Neural cell (in vitro differentiated cells): ENCODE measurements at regions not wholly inside any gene's neighbourhood (a gene's known extent, or its start where the extent isn't known, plus 50 kb on each side); places are given as distances from the start of the nearest gene placed in this dataset.

Source experiments
- H2AFZ ChIP-seq: fragments of 200-600, 300-800 bp; sonication (generic), shearing (Covaris generic); 2 replicates; pipeline ENCODE4 v1.6.0; 2014; ENCODE audit warnings: low read depth, mild to moderate bottlenecking, antibody characterized with exemption, low read length, moderate library complexity
- H3F3A ChIP-seq: fragments of 200-600 bp; shearing (Covaris generic); 2 replicates; pipeline ENCODE4 v1.6.1; 2016; ENCODE audit warnings: mild to moderate bottlenecking, moderate library complexity, mixed read lengths, antibody characterized with exemption, low read length; ENCODE audit not compliant: insufficient read depth, poor library complexity, severe bottlenecking
- H3K27ac ChIP-seq: fragments of 200-600, 300-800 bp; sonication (generic), shearing (Covaris generic); 2 replicates; pipeline ENCODE4 v1.5.1; 2014; ENCODE audit warnings: mild to moderate bottlenecking, low read length, moderate library complexity
- H3K27me3 ChIP-seq: fragments of 300-800, 200-600 bp; sonication (generic), shearing (Covaris generic); 2 replicates; pipeline ENCODE4 v1.6.0; 2014; ENCODE audit warnings: mild to moderate bottlenecking, low read depth, low read length, moderate library complexity; ENCODE audit not compliant: insufficient read depth
- H3K36me3 ChIP-seq: fragments of 300-800, 200-600 bp; sonication (generic), shearing (Covaris generic); 2 replicates; pipeline ENCODE4 v1.5.1; 2014; ENCODE audit warnings: mild to moderate bottlenecking, antibody characterized with exemption, low read length, moderate library complexity; ENCODE audit not compliant: insufficient read depth
- H3K4me2 ChIP-seq: fragments of 300-800, 200-600 bp; sonication (generic), shearing (Covaris generic); 2 replicates; pipeline ENCODE4 v1.6.0; 2014; ENCODE audit warnings: mild to moderate bottlenecking, low read length
- H3K4me3 ChIP-seq: fragments of 300-800, 200-600 bp; sonication (generic), shearing (Covaris generic); 2 replicates; pipeline ENCODE4 v1.5.1; 2014; ENCODE audit warnings: mild to moderate bottlenecking, low read length, moderate library complexity
- H3K79me2 ChIP-seq: fragments of 200-600 bp; shearing (Covaris generic); replicated peaks from 2 replicates; pipeline ENCODE4 v1.6.0; 2014; ENCODE audit warnings: mild to moderate bottlenecking, low read length, moderate library complexity; ENCODE audit not compliant: insufficient read depth
- H3K9ac ChIP-seq: fragments of 300-800, 200-600 bp; sonication (generic), shearing (Covaris generic); 2 replicates; pipeline ENCODE4 v1.6.1; 2016; ENCODE audit warnings: mild to moderate bottlenecking, low read length, mixed read lengths
- H3K9me2 ChIP-seq: fragments of 200-600 bp; shearing (Covaris generic); 2 replicates; pipeline ENCODE4 v1.6.1; 2016; ENCODE audit warnings: mild to moderate bottlenecking, low read length, mixed read lengths; ENCODE audit not compliant: insufficient read depth
- H3K9me3 ChIP-seq: fragments of 200-600, 300-800 bp; sonication (generic), shearing (Covaris generic); 2 replicates; pipeline ENCODE4 v1.6.1; 2016; ENCODE audit warnings: mild to moderate bottlenecking, mixed run types, low read length, moderate library complexity, mixed read lengths
- H4K20me1 ChIP-seq: fragments of 200-600 bp; shearing (Covaris generic); 2 replicates; pipeline ENCODE4 v1.6.1; 2016; ENCODE audit warnings: mild to moderate bottlenecking, mixed run types; ENCODE audit not compliant: insufficient read depth
- CTCF ChIP-seq: fragments of 450-650 bp; IDR thresholded peaks from 2 replicates; pipeline ENCODE4 v1.5.1; 2014; ENCODE audit warnings: antibody characterized with exemption, mild to moderate bottlenecking, moderate library complexity; ENCODE audit not compliant: poor library complexity, severe bottlenecking
- EP300 ChIP-seq: fragments of 450-650 bp; conservative IDR thresholded peaks from 2 replicates; pipeline ENCODE4 v1.6.1; 2014; ENCODE audit warnings: antibody characterized with exemption, mild to moderate bottlenecking, moderate library complexity; ENCODE audit not compliant: poor library complexity, severe bottlenecking
- EZH2 ChIP-seq: fragments of 200-600, 300-800 bp; shearing (Covaris generic), sonication (generic); IDR thresholded peaks from 2 replicates; pipeline ENCODE4 v1.6.1; 2014; ENCODE audit warnings: antibody characterized with exemption, low read length, borderline replicate concordance, mild to moderate bottlenecking; ENCODE audit not compliant: insufficient read depth, poor library complexity, severe bottlenecking
- MXI1 ChIP-seq: fragments of 450-650 bp; conservative IDR thresholded peaks from 2 replicates; pipeline ENCODE4 v1.6.1; 2014; ENCODE audit warnings: antibody characterized with exemption, mild to moderate bottlenecking; ENCODE audit not compliant: poor library complexity, severe bottlenecking
- POLR2AphosphoS5 ChIP-seq: IDR thresholded peaks from 2 replicates; pipeline ENCODE4 v1.6.1; 2012
- RAD21 ChIP-seq: fragments of 450-650 bp; conservative IDR thresholded peaks from 2 replicates; pipeline ENCODE4 v1.6.1; 2014; ENCODE audit warnings: antibody characterized with exemption, mild to moderate bottlenecking, moderate library complexity
- REST ChIP-seq: IDR thresholded peaks from 2 replicates; pipeline ENCODE4 v1.6.1; 2012; ENCODE audit warnings: borderline replicate concordance
- SMC3 ChIP-seq: fragments of 450-650 bp; conservative IDR thresholded peaks from 2 replicates; pipeline ENCODE4 v1.6.1; 2014; ENCODE audit warnings: antibody characterized with exemption, mild to moderate bottlenecking, moderate library complexity; ENCODE audit not compliant: poor library complexity
- TAF1 ChIP-seq: IDR thresholded peaks from 2 replicates; pipeline ENCODE4 v1.6.1; 2012; ENCODE audit warnings: low read depth

- Histone ChIP-seq H3K9me3 (no peaks in the 10 kb centered on the region), H3K9me2 (no peaks in the 10 kb centered on the region), H3K27ac (no peak overlapping the region), H3K36me3 (no peaks in the 10 kb centered on the region), H3F3A (no peaks in the 10 kb centered on the region), H2AFZ (no peak overlapping the region), H3K4me3 (no peak overlapping the region), H3K4me2 (no peak overlapping the region), H3K9ac (no peak overlapping the region), H3K27me3 (no peaks in the 10 kb centered on the region), H4K20me1 (no peaks in the 10 kb centered on the region), H3K79me2 (no peaks in the 10 kb centered on the region)
- no peak for TF ChIP-seq RAD21
- no peak for TF ChIP-seq REST
- TF ChIP-seq TAF1, result no peak
- no peak for TF ChIP-seq POLR2AphosphoS5
- TF ChIP-seq SMC3, result no peak
- no peak for TF ChIP-seq CTCF
- no peak for TF ChIP-seq EP300
Measured at GRCh38 chr10:29140991-29141390, 147.9 kb upstream of the LYZL1 start.

- H3K9ac ChIP-seq, result no peak overlapping the region
- no peak overlapping the region for H2AFZ ChIP-seq
- no peaks in the 10 kb centered on the region for H3K27me3 ChIP-seq
- no peaks in the 10 kb centered on the region for H3F3A ChIP-seq
- no peaks in the 10 kb centered on the region for H3K9me2 ChIP-seq
- no peaks in the 10 kb centered on the region for H3K79me2 ChIP-seq
- TF ChIP-seq REST, result no peak
- no peak for TF ChIP-seq POLR2AphosphoS5
- TF ChIP-seq RAD21, result no peak
- no peak for TF ChIP-seq TAF1
- TF ChIP-seq MXI1, result no peak
- no peak for TF ChIP-seq CTCF
- TF ChIP-seq EZH2, result no peak
- no peak for TF ChIP-seq SMC3
- no peak for TF ChIP-seq EP300
- H3K4me3 ChIP-seq, result no peak overlapping the region
- no peaks in the 10 kb centered on the region for H4K20me1 ChIP-seq
- H3K9me3 ChIP-seq, result no peaks in the 10 kb centered on the region
- no peak overlapping the region for H3K27ac ChIP-seq
- no peaks in the 10 kb centered on the region for H3K36me3 ChIP-seq
- no peak overlapping the region for H3K4me2 ChIP-seq
Measured at GRCh38 chr10:29141761-29142160, 147.1 kb upstream of the LYZL1 start.
